ENCODE measurements at regions not wholly inside any gene's neighbourhood (a gene's known extent, or its start where the extent isn't known, plus 50 kb on each side); places are given as distances from the start of the nearest gene placed in this dataset.
"Not testable (repeated sequence)": the region's sequence is repeated elsewhere in the genome, so short reads cannot be mapped to it uniquely, and the experiment has no call there.

GRCh38 chr6:79808921-79809320 is 138.4 kb downstream of the ELOVL4 start:
- DNase-seq (ENCODE audit: low spot score): no peak

- not testable (repeated sequence) for DNase-seq (ENCODE audit: low spot score)
Observed at GRCh38 chr6:79806661-79807060, 140.7 kb downstream of the ELOVL4 start.

- DNase-seq (ENCODE audit: low spot score): no peak
Observed at GRCh38 chr6:79804732-79805131, 142.6 kb downstream of the ELOVL4 start.

- DNase-seq (ENCODE audit: low spot score): no peak
Observed at GRCh38 chr6:79803917-79804316, 143.4 kb downstream of the ELOVL4 start.

GRCh38 chr6:79802657-79803300 is 144.6 kb downstream of the ELOVL4 start:
- no peak for DNase-seq (ENCODE audit: low spot score)

- no peak for DNase-seq (ENCODE audit: low spot score)
Observed at GRCh38 chr6:79801362-79801761, 146.0 kb downstream of the ELOVL4 start.

- DNase-seq (ENCODE audit: low spot score): no peak
Observed at GRCh38 chr6:79798841-79799240, 148.5 kb downstream of the ELOVL4 start.

GRCh38 chr6:79797912-79798311 is 149.4 kb downstream of the ELOVL4 start:
- DNase-seq (ENCODE audit: low spot score): no peak

- DNase-seq (ENCODE audit: low spot score): no peak
Observed at GRCh38 chr6:79797163-79797764, 150.1 kb downstream of the ELOVL4 start.

GRCh38 chr6:79796197-79796596 is 151.2 kb downstream of the ELOVL4 start:
- DNase-seq (ENCODE audit: low spot score): no peak

GRCh38 chr6:79789896-79790295 is 157.5 kb downstream of the ELOVL4 start:
- DNase-seq (ENCODE audit: low spot score): no peak

GRCh38 chr6:79788756-79789155 is 157.6 kb downstream of the SH3BGRL2 start:
- no peak for DNase-seq (ENCODE audit: low spot score)

GRCh38 chr6:79787626-79788025 is 156.5 kb downstream of the SH3BGRL2 start:
- no peak for DNase-seq (ENCODE audit: low spot score)

- DNase-seq (ENCODE audit: low spot score): no peak
Observed at GRCh38 chr6:79784395-79784753, 153.2 kb downstream of the SH3BGRL2 start.

- no peak for DNase-seq (ENCODE audit: low spot score)
Observed at GRCh38 chr6:79783670-79784394, 152.7 kb downstream of the SH3BGRL2 start.

- no peak for DNase-seq (ENCODE audit: low spot score)
Observed at GRCh38 chr6:79782792-79783580, 151.9 kb downstream of the SH3BGRL2 start.

- DNase-seq (ENCODE audit: low spot score): no peak
Observed at GRCh38 chr6:79781916-79782315, 150.8 kb downstream of the SH3BGRL2 start.

GRCh38 chr6:79780881-79781280 is 149.8 kb downstream of the SH3BGRL2 start:
- no peak for DNase-seq (ENCODE audit: low spot score)

GRCh38 chr6:79778816-79779215 is 147.7 kb downstream of the SH3BGRL2 start:
- no peak for DNase-seq (ENCODE audit: low spot score)

GRCh38 chr6:79777713-79778579 is 146.8 kb downstream of the SH3BGRL2 start:
- peak; percentile 63 for DNase-seq (ENCODE audit: low spot score)

GRCh38 chr6:79776076-79776475 is 144.9 kb downstream of the SH3BGRL2 start:
- no peak for DNase-seq (ENCODE audit: low spot score)

GRCh38 chr6:79775222-79775621 is 144.1 kb downstream of the SH3BGRL2 start:
- no peak for DNase-seq (ENCODE audit: low spot score)

Data from kidney capillary endothelial cell (primary cell).